ENCODE measurements at regions not wholly inside any gene's neighbourhood (a gene's known extent, or its start where the extent isn't known, plus 50 kb on each side); places are given as distances from the start of the nearest gene placed in this dataset.

DNA sequence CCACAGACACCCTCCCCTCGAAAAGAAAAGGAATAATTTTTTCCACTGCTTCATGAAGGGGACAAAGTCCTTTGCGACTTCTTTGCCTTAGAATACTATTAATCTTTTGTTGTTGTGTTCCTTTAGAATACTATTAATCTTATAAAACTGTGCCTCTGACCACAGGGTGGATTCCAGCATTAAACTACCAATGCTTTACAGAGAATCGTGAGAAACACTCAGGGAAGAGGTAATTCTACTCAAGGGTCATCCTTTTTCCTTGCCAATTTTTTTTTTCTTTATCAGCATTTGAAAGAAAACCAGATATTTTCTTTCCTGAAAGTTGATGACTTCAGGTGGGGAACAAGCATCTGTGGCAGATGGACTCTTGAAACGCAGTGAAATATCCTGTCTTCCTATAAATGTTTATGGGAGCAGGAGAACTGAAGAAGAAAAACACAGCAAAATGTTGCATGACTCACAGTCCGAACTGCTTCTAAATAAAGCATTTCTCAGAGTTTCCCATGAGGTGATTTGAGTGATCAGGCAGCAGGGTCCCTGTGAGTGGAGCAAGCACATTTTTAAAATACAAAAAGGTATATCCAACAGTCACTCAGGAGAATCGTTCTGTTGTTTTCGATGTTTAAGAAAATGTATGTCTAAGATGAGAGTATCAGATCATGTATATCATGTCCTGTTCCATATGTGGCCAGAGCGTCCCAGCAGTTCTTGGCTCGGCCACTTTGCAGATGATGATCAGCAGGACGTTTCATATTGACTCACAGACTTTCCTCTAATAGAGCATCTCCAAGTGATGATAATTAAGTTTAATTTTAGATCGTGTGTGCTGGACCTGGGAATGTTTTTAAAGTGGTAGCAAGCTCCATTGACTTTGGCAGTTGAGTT lies 154.2 kb upstream of the RUNX1 start (continued):
- TF ChIP-seq, protein P1, sequence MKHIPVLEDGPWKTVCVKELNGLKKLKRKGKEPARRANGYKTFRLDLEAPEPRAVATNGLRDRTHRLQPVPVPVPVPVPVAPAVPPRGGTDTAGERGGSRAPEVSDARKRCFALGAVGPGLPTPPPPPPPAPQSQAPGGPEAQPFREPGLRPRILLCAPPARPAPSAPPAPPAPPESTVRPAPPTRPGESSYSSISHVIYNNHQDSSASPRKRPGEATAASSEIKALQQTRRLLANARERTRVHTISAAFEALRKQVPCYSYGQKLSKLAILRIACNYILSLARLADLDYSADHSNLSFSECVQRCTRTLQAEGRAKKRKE (CRISPR knock-in tag; IDR thresholded peaks at IDR 0.05; ENCODE audit: low read depth) = no peak
- TF ChIP-seq, protein P2, sequence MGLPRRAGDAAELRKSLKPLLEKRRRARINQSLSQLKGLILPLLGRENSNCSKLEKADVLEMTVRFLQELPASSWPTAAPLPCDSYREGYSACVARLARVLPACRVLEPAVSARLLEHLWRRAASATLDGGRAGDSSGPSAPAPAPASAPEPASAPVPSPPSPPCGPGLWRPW (IDR thresholded peaks at IDR 0.05) = no peak
- TF ChIP-seq HDAC2 (IDR thresholded peaks at IDR 0.05) = no peak
- no peak for TF ChIP-seq ZFP36 (IDR thresholded peaks at IDR 0.05; ENCODE audit: borderline replicate concordance, partially characterized antibody)
- TF ChIP-seq CBX8 (IDR thresholded peaks at IDR 0.05) = no peak

DNA sequence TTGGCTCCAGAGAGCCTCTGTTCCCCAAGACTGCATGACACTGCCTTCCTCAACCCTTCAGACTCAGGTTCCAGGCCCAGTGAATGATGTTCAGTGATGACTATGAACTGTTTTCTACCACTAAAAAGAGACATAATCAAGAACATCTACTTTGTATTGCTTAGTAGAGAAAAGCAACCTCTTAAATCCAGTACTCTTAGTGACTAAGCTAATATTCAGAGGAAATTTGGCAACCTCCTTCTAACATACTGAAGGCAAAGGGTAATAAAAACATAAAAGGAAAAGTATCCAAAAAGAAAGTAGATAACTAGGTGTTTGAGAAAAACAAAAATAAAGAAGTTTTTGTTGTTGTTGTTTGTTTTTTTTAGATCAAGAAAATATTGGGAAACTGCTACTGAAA lies 153.3 kb upstream of the RUNX1 start:
- no peak for FAIRE-seq
- no peak for DNase-seq (ENCODE audit: low read depth in 1 of 2, low spot score in 1 of 2)
- H3K4me1 ChIP-seq = peaks cover 23% of the 10 kb centered on the region
- no peak for ATAC-seq
- ChIA-PET POLR2A (no interaction called here), CTCF (interaction anchor here (0.7 kb wide), 1 partner anchor 911 kb away, joined by 4 read pairs; no protein-coding TSS in a partner anchor)
- H3K4me3 ChIP-seq = no peak overlapping the region
- TF ChIP-seq NPAS2 (CRISPR knock-in tag; IDR thresholded peaks at IDR 0.05; ENCODE audit: borderline replicate concordance) (no peak), SMC3 (IDR thresholded peaks at IDR 0.05) (no peak), EHF (CRISPR knock-in tag; IDR thresholded peaks at IDR 0.05) (no peak), FOXS1 (CRISPR knock-in tag; IDR thresholded peaks at IDR 0.05) (no peak), TP53 (CRISPR knock-in tag; IDR thresholded peaks at IDR 0.05) (no peak), CHD4 (IDR thresholded peaks at IDR 0.05; ENCODE audit: borderline replicate concordance) (no peak)
- TF ChIP-seq, protein P3, sequence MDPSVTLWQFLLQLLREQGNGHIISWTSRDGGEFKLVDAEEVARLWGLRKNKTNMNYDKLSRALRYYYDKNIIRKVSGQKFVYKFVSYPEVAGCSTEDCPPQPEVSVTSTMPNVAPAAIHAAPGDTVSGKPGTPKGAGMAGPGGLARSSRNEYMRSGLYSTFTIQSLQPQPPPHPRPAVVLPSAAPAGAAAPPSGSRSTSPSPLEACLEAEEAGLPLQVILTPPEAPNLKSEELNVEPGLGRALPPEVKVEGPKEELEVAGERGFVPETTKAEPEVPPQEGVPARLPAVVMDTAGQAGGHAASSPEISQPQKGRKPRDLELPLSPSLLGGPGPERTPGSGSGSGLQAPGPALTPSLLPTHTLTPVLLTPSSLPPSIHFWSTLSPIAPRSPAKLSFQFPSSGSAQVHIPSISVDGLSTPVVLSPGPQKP (IDR thresholded peaks at IDR 0.05; ENCODE audit: low read depth, low read length) = no peak
- H3K4me2 ChIP-seq = no peak overlapping the region; the same call in 2 of the 3 replicates
- H3K27ac ChIP-seq = no peak overlapping the region
- H3K9me3 ChIP-seq = no peaks in the 10 kb centered on the region

DNA sequence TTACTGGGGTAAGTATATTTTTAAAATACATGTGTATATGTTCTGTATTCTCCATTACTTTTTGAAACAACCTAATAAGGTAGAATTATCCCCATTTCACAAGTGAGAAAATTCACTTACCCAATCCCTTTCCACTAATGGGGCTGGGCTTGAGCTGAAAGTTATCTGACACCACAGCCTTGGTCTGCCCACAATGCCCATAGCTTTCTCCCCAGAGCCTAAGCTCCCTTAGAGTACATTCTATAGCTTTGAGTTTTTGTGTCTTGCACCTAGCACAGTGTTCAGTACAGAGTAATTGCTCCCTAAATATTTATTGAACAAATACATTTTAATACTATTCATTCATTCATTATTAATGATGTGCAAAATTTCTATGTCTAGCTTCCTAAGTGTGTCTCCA lies 152.7 kb upstream of the RUNX1 start:
- POLR2A ChIA-PET = no interaction called here
- TF ChIP-seq EHF (CRISPR knock-in tag; IDR thresholded peaks at IDR 0.05) (no peak), CBX2 (IDR thresholded peaks at IDR 0.05; ENCODE audit: borderline replicate concordance, low read depth) (no peak), EHMT2 (IDR thresholded peaks at IDR 0.05; ENCODE audit: low read depth) (no peak), POLR2A (IDR thresholded peaks at IDR 0.05; ENCODE audit: low read length) (no peak), CBX8 (IDR thresholded peaks at IDR 0.05) (no peak), HOXB5 (CRISPR knock-in tag; IDR thresholded peaks at IDR 0.05) (no peak), BHLHE40 (IDR thresholded peaks at IDR 0.05; ENCODE audit: low read depth, low read length) (no peak), MYC (IDR thresholded peaks at IDR 0.05; ENCODE audit: borderline replicate concordance, low read length) (no peak), GATA3 (IDR thresholded peaks at IDR 0.05; ENCODE audit: borderline replicate concordance) (no peak), RCOR1 (IDR thresholded peaks at IDR 0.05; ENCODE audit: low read depth, low read length) (no peak), RNF2 (IDR thresholded peaks at IDR 0.05; ENCODE audit: borderline replicate concordance, low read depth) (no peak), TFCP2L1 (CRISPR knock-in tag; IDR thresholded peaks at IDR 0.05) (no peak), HDAC2 (IDR thresholded peaks at IDR 0.05) (no peak)
- TF ChIP-seq, protein P4, sequence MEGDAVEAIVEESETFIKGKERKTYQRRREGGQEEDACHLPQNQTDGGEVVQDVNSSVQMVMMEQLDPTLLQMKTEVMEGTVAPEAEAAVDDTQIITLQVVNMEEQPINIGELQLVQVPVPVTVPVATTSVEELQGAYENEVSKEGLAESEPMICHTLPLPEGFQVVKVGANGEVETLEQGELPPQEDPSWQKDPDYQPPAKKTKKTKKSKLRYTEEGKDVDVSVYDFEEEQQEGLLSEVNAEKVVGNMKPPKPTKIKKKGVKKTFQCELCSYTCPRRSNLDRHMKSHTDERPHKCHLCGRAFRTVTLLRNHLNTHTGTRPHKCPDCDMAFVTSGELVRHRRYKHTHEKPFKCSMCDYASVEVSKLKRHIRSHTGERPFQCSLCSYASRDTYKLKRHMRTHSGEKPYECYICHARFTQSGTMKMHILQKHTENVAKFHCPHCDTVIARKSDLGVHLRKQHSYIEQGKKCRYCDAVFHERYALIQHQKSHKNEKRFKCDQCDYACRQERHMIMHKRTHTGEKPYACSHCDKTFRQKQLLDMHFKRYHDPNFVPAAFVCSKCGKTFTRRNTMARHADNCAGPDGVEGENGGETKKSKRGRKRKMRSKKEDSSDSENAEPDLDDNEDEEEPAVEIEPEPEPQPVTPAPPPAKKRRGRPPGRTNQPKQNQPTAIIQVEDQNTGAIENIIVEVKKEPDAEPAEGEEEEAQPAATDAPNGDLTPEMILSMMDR (IDR thresholded peaks at IDR 0.05) = no peak
- TF ChIP-seq, protein P5, sequence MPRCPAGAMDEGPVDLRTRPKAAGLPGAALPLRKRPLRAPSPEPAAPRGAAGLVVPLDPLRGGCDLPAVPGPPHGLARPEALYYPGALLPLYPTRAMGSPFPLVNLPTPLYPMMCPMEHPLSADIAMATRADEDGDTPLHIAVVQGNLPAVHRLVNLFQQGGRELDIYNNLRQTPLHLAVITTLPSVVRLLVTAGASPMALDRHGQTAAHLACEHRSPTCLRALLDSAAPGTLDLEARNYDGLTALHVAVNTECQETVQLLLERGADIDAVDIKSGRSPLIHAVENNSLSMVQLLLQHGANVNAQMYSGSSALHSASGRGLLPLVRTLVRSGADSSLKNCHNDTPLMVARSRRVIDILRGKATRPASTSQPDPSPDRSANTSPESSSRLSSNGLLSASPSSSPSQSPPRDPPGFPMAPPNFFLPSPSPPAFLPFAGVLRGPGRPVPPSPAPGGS (IDR thresholded peaks at IDR 0.05) = no peak
- TF ChIP-seq, protein P1 (CRISPR knock-in tag; IDR thresholded peaks at IDR 0.05; ENCODE audit: low read depth) = no peak
- TF ChIP-seq, protein P6, sequence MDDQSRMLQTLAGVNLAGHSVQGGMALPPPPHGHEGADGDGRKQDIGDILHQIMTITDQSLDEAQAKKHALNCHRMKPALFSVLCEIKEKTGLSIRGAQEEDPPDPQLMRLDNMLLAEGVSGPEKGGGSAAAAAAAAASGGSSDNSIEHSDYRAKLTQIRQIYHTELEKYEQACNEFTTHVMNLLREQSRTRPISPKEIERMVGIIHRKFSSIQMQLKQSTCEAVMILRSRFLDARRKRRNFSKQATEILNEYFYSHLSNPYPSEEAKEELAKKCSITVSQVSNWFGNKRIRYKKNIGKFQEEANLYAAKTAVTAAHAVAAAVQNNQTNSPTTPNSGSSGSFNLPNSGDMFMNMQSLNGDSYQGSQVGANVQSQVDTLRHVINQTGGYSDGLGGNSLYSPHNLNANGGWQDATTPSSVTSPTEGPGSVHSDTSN (IDR thresholded peaks at IDR 0.05) = no peak

More for the DNA sequence above, 152.7 kb upstream of the RUNX1 start:
- no peak overlapping the region for H3K4me3 ChIP-seq
- ATAC-seq (no peak), FAIRE-seq (no peak), DNase-seq (ENCODE audit: low read depth in 1 of 2, low spot score in 1 of 2) (no peak)
- H3K4me1 ChIP-seq = peaks cover 24% of the 10 kb centered on the region
- H3K27ac ChIP-seq = no peak overlapping the region
- CTCF ChIA-PET = no interaction called here
- no peak overlapping the region for H3K4me2 ChIP-seq
- H3K9me3 ChIP-seq = no peaks in the 10 kb centered on the region

Data from A549 (cell line).